ENCODE measurements at regions not wholly inside any gene's neighbourhood (a gene's known extent, or its start where the extent isn't known, plus 50 kb on each side); places are given as distances from the start of the nearest gene placed in this dataset.
"Not testable (repeated sequence)": the region's sequence is repeated elsewhere in the genome, so short reads cannot be mapped to it uniquely, and the experiment has no call there.

- H3K14ac ChIP-seq (ENCODE audit: insufficient read depth, low read length); H2BK12ac ChIP-seq (ENCODE audit: insufficient read length, low read depth, low read length); H3K4me2 ChIP-seq (ENCODE audit: insufficient read depth, insufficient read length, low read length); H3K27ac Mint-ChIP-seq; H3K4me3 Mint-ChIP-seq; H2BK120ac ChIP-seq (ENCODE audit: low read depth, low read length, poor library complexity, severe bottlenecking); H3K23ac ChIP-seq (ENCODE audit: insufficient read length, low read depth, low read length); DNase-seq; H3K27me3 ChIP-seq (ENCODE audit: insufficient read depth, low read length); H3T11ph ChIP-seq (ENCODE audit: low read length); H3K4me1 Mint-ChIP-seq; H3K27ac ChIP-seq (ENCODE audit: insufficient read length, low read depth, low read length); H3K79me1 ChIP-seq (ENCODE audit: insufficient read depth, low read depth, low read length, poor library complexity, severe bottlenecking); H2AK5ac ChIP-seq (ENCODE audit: insufficient read length, low read length); H3K4ac ChIP-seq (ENCODE audit: low read depth, low read length); H4K20me1 ChIP-seq (ENCODE audit: control insufficient read depth, insufficient read depth, insufficient read length); H3K18ac ChIP-seq (ENCODE audit: insufficient read length, low read depth, low read length); H2BK20ac ChIP-seq (ENCODE audit: low read depth, low read length, poor library complexity, severe bottlenecking); H3K9ac ChIP-seq (ENCODE audit: extremely low read depth, insufficient read length, low read length); H3K9me3 ChIP-seq (ENCODE audit: control insufficient read depth, low read depth, low read length); H3K4me1 ChIP-seq (ENCODE audit: insufficient read depth, low read length); H2BK15ac ChIP-seq (ENCODE audit: low read depth, low read length); H2AFZ ChIP-seq (ENCODE audit: low read length); H3K23me2 ChIP-seq (ENCODE audit: insufficient read length, low read depth, low read length, poor library complexity, severe bottlenecking); H3K36me3 Mint-ChIP-seq (ENCODE audit: insufficient read depth in 1 of 3, low read depth in 3 of 3); H3K56ac ChIP-seq (ENCODE audit: insufficient read length, low read depth, low read length); H4K91ac ChIP-seq (ENCODE audit: insufficient read length, low read depth, low read length); H4K5ac ChIP-seq (ENCODE audit: insufficient read length, low read depth, low read length); H3K79me2 ChIP-seq (ENCODE audit: insufficient read depth, low read length); H4K8ac ChIP-seq (replicated peaks; ENCODE audit: insufficient read length, low read depth, low read length); H3K27me3 Mint-ChIP-seq (ENCODE audit: low read depth); H2BK5ac ChIP-seq (ENCODE audit: insufficient read length, low read length): not testable (repeated sequence)
- H3K9me3 Mint-ChIP-seq = peaks cover 0 to 18% of the 10 kb centered on the region in 2 experiments; a peak in 2 of 5 replicates
- no CpG with 5 or more reads among the region's 12 CpGs for WGBS (ENCODE audit: extremely low coverage, insufficient read length, low lambda C conversion rate)
These were observed 323.6 kb upstream of the ZFP42 start for GRCh38 chr4:187671958-187672357.

GRCh38 chr4:187672526-187672925 lies 323.0 kb upstream of the ZFP42 start:
- H3K18ac ChIP-seq (ENCODE audit: insufficient read length, low read depth, low read length); H2BK20ac ChIP-seq (ENCODE audit: low read depth, low read length, poor library complexity, severe bottlenecking); H2BK5ac ChIP-seq (ENCODE audit: insufficient read length, low read length); H3K79me1 ChIP-seq (ENCODE audit: insufficient read depth, low read depth, low read length, poor library complexity, severe bottlenecking); H4K20me1 ChIP-seq (ENCODE audit: control insufficient read depth, insufficient read depth, insufficient read length); H3K56ac ChIP-seq (ENCODE audit: insufficient read length, low read depth, low read length); H3K9me3 ChIP-seq (ENCODE audit: control insufficient read depth, low read depth, low read length); H4K91ac ChIP-seq (ENCODE audit: insufficient read length, low read depth, low read length); H3K27ac ChIP-seq (ENCODE audit: insufficient read length, low read depth, low read length); H3K4ac ChIP-seq (ENCODE audit: low read depth, low read length); H2AK5ac ChIP-seq (ENCODE audit: insufficient read length, low read length); H3K4me1 Mint-ChIP-seq; H4K8ac ChIP-seq (replicated peaks; ENCODE audit: insufficient read length, low read depth, low read length); H3T11ph ChIP-seq (ENCODE audit: low read length); H3K36me3 Mint-ChIP-seq (ENCODE audit: insufficient read depth in 1 of 3, low read depth in 3 of 3); H3K27me3 ChIP-seq (ENCODE audit: insufficient read depth, low read length); H3K79me2 ChIP-seq (ENCODE audit: insufficient read depth, low read length); H3K9ac ChIP-seq (ENCODE audit: extremely low read depth, insufficient read length, low read length); H3K4me2 ChIP-seq (ENCODE audit: insufficient read depth, insufficient read length, low read length); H3K23ac ChIP-seq (ENCODE audit: insufficient read length, low read depth, low read length); H3K23me2 ChIP-seq (ENCODE audit: insufficient read length, low read depth, low read length, poor library complexity, severe bottlenecking); H3K4me1 ChIP-seq (ENCODE audit: insufficient read depth, low read length); DNase-seq; H2BK120ac ChIP-seq (ENCODE audit: low read depth, low read length, poor library complexity, severe bottlenecking); H3K27me3 Mint-ChIP-seq (ENCODE audit: low read depth); H4K5ac ChIP-seq (ENCODE audit: insufficient read length, low read depth, low read length); H3K27ac Mint-ChIP-seq; H3K14ac ChIP-seq (ENCODE audit: insufficient read depth, low read length); H2BK15ac ChIP-seq (ENCODE audit: low read depth, low read length); H3K4me3 Mint-ChIP-seq; H2BK12ac ChIP-seq (ENCODE audit: insufficient read length, low read depth, low read length); H2AFZ ChIP-seq (ENCODE audit: low read length): not testable (repeated sequence)
- H3K9me3 Mint-ChIP-seq = peaks cover 0 to 18% of the 10 kb centered on the region in 2 experiments; a peak in 2 of 5 replicates
- WGBS (ENCODE audit: extremely low coverage, insufficient read length, low lambda C conversion rate) = no CpG with 5 or more reads among the region's 12 CpGs
